Hematopoietic multipotent progenitor cell treated with erythropoietin and hydrocortisone succinate and interleukin-3 and kit ligand, for 8 days (in vitro differentiated cells): ENCODE measurements at regions not wholly inside any gene's neighbourhood (a gene's known extent, or its start where the extent isn't known, plus 50 kb on each side); places are given as distances from the start of the nearest gene placed in this dataset.
"Not testable (repeated sequence)": the region's sequence is repeated elsewhere in the genome, so short reads cannot be mapped to it uniquely, and the experiment has no call there.

ENCODE experiments used
- DNase-seq: peaks from one replicate; pipeline ENCODE4 v3.0.0-alpha.2; 2015

DNA sequence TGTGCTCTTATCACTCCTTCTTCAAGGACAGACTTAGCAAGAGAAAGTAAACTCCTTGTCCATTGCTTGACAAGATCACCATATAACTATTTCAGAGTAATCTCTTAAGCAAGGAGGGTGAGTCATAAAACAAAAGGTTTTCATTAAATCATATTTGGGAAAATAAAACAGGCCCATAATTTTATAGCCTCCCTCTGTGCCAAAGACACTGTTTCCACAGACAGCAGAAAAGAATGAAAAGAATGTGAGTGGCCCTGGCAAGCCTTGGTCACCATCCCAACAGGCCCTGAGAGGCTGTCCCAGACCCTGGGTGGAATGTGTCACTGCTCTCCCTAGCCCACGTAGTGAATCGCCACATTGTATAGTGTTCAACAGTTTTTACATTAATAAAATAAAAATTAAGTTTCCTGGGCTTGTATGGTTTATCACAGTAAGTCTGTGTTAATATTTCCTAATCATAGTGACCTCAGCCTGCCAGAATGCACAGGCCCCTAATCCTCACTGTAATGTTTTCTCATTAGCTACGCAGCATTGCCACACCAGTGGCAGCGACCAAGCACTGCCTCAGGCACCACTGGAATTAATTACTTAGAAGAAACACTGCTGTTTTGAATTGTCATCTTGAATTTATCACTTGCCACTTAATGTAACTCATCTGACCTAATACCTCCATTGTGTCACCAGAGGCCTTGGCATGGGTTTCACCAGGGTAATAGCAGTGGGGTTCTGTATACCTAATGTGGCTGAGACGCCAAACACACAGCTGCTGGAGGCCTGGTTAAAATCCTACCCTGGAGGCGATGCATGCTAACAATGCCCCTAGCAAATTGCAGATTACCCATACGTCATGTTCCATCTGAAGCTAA lies 401.9 kb downstream of the LNPK start:
- no peak for DNase-seq

DNA sequence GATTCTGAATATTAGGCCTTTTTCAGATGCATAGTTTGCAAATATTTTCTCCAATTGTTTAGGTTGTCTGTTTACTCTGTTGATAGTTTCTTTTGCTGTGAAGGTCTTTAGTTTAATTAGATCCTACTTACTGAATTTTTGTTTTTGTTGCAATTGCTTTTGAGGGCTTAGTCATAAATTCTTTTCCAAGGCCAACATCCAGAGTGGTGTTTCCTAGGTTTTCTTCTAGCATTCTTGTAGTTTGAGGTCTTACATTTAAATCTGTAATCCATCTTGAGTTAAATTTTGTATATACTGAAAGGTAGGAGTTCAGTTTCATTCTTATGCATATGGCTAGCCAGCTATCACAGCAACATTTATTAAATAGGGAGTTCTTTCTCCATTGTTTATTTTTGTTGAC lies 404.8 kb downstream of the LNPK start:
- no peak for DNase-seq

DNA sequence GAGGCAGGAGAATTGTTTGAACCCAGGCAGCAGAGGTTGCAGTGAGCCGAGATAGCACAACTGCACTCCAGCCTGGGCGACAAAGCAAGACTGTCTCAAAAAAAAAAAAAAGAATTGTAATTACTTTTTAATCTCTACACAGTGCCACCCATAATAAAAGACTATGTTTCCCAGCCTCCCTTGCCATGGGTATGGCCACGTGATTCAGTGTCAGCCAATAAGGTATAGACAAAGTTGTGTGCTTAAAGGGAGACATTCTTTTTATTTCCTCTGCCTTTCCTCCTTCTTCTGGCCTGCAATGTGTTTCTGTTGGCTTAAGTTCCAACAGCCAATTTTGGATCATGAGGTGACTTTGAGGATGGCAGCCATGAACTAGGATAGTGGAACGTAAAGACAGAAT lies 406.9 kb downstream of the LNPK start:
- no peak for DNase-seq

DNA sequence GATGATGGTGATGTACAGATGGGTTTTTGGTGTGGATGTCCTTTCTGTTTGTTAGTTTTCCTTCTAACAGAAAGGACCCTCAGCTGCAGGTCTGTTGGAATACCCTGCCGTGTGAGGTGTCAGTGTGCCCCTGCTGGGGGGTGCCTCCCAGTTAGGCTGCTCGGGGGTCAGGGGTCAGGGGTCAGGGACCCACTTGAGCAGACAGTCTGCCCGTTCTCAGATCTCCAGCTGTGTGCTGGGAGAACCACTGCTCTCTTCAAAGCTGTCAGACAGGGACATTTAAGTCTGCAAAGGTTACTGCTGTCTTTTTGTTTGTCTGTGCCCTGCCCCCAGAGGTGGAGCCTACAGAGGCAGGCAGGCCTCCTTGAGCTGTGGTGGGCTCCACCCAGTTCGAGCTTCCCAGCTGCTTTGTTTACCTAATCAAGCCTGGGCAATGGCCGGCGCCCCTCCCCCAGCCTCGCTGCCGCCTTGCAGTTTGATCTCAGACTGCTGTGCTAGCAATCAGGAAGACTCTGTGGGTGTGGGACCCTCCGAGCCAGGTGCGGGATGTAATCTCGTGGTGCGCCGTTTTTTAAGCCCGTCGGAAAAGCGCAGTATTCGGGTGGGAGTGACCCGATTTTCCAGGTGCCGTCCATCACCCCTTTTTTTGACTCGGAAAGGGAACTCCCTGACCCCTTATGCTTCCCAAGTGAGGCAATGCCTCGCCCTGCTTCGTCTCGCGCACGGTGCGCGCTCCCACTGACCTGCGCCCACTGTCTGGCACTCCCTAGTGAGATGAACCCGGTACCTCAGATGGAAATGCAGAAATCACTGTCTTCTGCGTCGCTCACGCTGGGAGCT lies 408.2 kb downstream of the LNPK start:
- DNase-seq: not testable (repeated sequence)

DNA sequence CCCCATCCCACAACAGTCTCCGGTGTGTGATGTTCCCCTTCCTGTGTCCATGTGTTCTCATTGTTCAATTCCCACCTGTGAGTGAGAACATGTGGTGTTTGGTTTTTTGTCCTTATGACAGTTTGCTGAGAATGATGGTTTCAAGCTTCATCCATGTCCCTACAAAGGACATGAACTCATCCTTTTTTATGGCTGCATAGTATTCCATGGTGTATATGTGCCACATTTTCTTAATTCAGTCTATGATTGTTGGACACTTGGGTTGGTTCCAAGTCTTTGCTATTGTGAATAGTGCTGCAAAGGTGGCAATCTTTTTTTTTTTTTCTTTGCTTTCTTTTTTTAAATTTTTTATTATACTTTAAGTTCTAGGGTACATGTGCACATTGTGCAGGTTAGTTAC lies 406.7 kb upstream of the ATP5MC3 start:
- DNase-seq: not testable (repeated sequence)

DNA sequence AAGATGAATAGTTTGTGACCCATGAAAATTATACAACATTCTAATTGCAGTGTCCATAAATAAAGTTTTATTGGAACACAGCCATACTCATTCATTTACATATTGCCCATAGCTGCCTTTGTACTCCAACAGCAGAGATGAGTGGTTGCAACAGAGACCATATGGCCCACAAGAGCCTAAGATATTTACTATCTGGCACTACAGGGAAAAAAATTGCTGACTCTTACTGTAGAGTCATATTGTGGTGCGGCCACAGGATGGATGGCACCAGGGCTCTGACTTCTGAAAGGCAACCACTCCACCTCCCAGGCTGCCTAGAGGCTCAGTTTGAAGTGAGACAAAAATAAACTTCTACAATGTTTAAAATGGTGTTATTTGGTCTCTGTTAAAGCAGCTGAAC lies 404.0 kb upstream of the ATP5MC3 start:
- no peak for DNase-seq

DNA sequence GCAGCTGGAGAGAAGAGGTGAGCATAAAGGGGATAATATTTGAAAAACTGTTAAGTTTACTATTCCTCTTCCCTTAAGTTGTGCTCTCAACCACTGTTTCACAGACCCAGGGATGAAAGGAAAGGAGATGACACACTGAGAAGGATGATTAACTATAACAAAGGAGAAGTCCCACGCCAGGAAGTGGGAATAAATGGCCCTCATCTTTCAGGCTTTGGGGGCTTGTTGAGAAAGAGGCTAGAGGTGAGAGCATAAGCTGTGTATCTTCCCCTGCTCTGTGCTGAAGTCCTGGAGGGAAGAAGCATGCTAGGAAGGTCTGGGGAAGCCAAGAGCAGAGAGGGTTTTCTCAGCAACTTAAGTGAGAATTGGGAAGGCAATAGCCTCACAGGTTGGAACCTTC lies 399.1 kb upstream of the ATP5MC3 start:
- DNase-seq: no peak

DNA sequence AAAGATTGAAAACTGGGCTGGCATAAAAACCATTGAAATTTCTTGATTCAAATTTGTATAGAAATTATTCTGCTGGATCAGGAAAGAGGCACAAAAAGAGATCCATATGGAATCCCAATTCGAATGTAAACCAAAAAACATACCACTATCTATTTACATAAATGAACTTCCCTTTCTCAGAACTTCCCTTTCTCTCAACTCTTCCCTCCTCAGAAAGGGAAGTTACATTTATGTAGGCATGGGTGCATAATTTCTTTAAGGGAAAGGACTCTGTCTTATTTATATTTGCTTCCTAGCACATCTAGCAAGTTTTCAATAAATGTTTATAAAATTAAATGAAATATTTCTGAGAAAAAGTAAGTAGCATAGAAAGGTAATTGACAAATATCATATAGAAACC lies 398.1 kb upstream of the ATP5MC3 start:
- DNase-seq: no peak

DNA sequence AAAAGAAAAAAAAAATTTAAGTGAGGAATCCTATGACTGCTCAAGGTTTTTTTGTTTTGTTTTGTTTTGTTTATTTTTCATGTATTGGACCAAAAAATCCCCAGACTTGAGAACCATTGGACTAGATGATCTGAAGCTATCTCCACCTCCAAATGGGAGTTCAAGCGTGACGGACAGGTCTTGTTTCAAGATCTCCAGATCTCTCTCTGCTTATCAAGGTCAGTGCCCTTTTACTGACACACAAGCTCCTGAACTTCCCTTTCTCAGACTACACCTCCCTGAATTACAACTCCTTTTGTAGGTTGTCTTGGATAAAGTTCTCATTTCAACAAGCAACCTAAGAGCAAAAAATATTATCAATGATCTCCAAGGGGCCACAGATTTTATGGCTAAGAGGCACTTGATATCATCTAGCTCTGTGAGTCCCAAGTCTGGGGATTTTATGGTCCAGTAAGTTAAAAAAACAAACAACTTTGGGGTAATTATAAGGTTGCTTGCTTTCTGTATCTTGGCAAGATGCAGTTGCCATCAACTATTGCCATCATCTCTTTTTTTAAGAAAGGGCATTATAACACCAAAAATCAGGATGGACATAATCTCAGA lies 396.0 kb upstream of the ATP5MC3 start:
- no peak for DNase-seq

DNA sequence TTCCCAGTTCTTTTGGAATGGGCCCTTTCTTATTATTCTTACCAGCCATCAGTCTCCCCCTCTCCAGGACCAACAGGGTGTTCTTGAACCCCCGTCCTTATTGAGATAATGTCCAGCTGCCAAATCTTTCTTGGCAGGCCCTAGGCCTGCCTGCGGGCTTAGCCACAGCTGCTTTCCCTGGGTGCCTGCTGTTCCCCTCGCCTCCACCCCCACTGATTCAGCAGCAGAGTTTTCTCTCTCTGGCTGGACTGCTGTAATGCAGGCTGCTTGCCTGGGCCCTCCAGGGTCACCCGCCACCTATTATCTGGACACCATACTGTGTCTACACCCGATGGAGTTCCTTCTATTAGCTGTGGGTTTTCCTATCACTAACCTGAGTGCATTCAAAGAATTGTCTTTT lies 395.4 kb upstream of the ATP5MC3 start:
- DNase-seq: no peak

DNA sequence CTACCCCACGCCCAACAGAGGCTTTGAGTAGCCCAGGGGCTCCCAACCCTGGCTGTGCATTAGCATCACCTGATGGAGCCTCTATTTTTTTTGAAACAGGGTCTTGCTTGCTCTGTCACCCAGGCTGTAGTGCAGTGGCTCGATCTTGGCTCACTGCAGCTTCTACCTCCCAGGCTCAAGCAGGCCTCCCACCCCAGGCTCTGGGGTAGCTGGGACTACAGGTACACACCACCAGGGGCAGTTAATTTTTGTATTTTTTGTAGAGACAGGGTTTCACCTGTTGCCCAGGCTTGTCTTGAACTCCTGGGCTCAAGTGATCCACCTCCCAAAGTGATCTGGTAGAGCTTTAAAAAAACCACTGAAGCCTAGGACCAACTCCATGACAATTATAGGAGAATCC lies 394.8 kb upstream of the ATP5MC3 start:
- no peak for DNase-seq

DNA sequence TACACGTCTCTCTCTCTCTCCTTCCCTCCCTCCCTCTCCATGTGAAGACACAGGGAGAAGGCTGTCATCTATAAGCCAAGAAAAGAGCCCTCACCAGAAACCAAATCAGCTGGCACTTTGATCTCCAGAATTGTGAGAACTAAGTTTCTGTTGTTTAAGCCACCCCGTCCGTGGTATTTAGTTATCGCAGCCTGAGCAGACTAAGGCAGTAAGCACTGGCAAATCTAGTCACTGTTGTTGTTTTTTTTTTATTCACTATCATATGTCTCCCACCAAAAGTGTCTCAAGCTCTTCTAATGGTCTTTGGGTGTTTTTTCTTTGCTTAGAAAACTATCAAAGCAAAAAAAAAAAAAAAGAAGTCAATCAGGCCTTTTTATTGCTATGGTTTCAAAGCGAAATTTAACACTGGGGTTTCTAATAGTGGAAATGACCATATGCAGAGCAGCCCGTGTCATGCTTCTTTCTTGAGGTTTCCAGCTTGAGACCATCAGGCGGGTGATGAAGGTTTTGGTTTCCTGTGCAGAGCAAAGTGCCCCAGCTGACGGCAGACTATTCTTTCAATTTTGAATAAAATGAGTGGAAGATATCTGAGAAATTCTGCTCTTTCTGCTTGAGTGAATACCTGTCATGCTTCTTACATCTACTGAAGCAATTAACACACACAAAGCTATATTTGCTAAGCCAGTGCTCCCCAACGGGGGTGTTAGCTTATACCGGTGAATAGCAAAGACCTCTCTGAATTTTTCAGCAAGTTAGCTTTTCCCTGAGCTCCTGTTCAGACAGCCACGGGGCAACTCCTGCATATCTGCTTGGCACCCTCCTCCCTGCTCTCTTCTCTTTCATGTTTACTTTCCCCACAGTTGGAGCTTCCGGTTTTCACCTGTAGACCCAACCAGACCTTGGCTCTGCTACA lies 394.1 kb upstream of the ATP5MC3 start:
- DNase-seq: no peak

DNA sequence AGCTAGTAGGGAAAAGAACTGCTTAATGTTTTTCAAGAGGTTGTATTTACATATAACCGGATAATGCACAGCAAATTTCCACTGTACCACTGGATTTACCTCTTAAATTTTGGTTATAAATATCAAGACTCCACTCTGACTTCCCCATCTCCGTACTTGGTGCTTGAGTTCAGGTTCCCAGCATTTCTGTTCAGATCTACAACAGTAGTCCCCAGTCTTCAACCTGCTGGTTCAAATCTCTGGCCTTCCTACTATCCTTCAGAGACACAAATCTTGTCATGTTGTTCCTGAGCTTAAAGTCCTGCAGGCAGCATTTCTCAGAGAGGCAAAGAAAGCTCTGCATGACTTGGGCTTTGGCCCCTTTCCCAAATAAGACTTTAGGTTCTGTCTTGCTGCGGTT lies 392.6 kb upstream of the ATP5MC3 start:
- DNase-seq: no peak

DNA sequence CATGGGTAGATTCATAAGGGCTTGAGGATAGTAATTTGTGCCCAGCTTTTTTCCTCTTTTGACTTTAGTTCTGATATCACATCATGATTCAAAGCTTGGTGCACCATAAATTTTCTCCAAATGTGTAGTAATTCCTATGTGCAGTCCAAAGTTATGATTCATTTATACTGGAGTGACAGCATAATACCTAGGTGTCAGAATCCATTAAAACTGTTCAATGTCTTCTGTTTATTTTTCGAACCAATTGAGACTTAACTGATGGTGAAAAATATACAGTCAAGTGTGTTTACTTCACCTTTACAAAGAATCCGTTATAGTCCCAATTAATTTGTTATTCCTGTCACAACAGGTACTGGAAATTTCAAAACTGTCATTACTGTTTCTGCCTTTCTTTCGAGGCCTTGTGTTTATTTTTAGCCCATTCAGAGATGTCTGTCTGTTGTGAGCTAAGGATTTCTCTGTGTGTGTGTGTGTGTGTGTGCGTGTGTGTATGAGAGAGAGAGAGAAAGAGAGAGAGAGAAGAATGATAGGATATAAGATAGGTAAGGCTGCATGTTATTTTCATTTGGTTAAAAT lies 389.7 kb upstream of the ATP5MC3 start:
- DNase-seq: no peak

DNA sequence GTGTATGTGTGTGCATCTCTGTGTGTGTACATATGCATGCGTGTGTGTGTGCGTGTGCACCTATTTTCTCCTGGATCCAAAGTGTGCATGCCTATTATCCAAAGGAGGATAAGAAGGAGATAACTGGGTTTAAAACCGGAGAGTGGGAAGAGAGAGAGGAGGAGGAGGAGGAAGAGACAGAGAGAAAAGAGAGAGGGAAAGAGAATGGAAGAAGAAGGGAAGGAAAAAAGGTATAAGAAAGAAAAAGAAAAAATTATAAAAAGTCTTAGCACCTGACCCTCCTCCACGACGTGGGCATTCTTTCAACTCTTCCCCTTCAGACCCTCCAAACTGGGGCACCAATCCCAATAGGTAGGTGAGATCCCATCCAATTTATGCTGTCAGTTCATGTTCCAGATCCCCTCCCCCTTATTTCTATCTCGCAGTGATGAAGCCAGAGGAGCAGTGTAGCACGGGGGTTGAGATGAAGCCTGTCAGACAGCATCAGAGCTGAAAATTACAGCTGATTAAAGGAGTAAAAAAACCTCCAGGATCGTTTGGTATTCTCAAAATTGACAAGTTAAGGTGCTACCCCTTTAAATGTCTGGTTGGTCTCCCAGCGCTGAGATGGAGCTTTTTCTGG lies 386.7 kb upstream of the ATP5MC3 start:
- DNase-seq: no peak

DNA sequence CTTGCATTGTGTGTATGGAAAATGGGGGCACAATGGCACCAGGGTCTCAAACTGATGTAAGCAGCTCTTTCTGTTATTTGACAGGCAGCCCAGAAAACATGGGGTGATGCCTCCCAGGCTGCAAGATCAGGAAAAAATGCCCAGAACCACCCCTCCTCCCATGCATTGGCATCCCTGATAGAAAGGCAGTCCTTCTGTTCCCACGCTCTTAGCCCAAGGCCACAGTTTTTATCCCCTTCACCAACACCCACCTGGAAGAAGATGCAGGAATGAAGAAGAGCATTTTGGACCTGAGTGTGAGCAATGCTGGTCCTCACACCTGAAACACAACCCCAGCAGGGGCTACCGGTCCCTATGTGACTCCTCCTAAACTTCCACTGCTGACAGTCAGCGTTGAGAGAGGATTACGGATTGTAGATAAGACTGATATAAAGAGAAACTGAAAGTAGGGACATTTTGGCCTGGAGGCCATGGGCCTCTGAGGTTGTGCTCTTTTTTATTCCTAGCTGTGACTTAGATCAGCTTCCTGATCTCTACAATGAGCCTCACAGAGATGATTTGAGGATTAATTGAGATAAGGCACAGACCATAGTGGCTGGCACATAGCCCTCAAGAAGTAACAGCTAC lies 386.0 kb upstream of the ATP5MC3 start:
- DNase-seq: no peak

DNA sequence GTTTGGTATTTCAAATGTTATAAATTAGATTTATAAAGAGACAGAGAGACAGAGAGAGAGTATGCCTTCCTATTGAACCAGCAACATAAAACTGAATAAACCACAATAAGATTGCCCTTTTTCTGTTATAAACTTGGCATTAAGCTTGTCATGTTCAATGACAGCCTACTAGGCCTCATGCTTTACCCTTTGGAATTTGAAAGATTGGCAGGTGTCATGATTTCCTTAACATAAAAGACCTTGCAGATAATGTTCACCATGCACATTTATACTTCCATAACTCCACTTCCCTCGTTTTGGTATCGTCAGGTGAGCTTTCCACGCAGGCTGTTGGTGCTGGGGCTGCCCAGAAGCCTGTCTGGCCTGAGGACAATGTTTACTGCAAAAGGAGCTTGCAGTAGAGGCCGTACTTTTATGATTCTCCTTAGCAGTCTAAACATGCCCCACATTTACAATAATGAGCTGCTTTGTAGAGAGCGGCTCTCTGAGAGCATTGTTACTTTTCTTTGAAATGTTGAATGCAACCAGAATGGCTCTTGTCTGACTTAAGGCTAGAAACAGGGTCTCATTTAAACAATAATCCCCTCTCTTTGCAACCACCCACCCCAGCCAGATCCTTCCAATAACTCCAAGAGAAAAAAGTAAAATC lies 379.1 kb upstream of the ATP5MC3 start:
- DNase-seq: no peak

DNA sequence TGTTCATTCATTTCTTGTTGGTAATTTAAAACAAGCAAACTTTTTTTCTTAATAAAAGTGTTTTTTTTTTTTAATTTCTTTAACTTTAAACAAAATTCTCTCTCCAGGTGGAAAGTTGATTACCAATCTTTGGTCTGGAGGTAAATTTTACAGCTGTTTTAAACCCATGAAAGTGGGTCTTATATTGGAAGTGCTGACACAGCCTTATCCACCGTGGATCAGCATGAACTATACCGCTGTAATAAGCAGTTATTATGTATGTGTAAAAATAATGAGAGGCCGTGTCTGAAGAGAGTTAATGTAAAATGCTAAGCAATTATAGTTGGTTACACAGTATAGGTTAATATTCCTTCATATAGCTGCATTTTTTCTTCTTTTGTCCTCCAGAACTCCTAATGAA lies 378.1 kb upstream of the ATP5MC3 start:
- no peak for DNase-seq

DNA sequence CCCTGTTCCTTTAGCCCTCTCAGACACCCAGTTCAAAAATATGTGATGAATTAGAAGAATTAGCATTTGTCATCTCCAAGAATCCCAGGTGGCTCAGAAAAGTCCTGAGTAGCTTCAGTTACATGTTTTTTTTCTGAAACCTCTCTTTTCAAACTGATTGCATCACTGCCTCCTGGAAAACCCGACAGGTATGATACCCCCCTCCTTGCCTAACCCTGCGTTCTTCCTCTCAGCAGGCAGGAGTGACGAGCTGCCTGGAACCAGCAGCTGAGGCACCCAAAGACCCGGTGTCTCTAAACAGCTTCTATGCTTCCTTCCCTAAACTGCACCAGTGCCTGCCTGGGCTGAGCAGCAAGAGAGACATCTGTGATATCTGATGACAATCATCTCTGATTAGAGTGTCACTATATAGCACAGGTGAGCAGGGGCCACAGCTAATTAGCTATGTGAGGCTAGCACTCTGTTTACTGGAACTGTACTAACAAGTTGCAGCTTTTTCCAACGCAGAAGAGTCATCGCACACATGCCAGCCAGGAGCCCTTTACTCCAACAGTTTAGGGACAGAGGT lies 376.4 kb upstream of the ATP5MC3 start:
- DNase-seq: no peak

DNA sequence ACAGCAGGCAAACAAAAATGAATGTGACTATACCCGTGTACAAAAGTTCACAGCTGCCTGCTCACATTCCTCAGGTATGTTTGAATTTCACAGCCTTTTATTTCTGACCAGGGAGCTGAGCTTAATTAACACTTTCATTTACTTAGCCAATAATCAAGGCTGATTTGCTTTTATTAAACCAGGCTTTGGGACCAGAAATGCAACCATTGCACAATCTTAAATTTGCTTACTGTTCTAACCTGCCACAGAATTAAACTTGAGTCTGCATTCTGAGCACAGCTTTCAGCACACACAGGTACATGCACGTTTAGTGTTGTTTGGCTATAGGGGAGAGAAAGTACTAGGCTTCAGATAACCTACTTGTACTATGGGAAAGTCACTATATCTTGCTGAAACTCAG lies 372.4 kb upstream of the ATP5MC3 start:
- no peak for DNase-seq

DNA sequence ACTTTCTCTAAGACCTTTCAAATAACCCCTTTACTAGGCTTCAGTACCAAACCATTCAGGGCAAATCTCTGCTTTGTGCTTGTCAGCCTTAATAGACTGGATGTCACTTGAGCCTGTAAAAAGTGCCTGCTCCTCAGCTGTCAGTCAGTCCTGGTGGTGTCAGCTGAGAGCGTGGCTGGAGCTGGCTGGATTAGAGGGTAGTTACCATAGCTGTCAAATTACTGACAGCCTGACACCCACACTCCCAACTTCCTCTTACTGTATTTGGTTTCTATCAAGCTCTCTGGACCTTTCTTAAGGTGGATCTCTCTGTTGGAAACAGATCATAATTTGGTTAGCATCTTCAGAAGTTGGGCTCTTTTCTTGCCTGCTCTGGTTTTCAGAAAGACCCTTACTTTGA lies 371.4 kb upstream of the ATP5MC3 start:
- no peak for DNase-seq
